ENCODE measurements at regions not wholly inside any gene's neighbourhood (a gene's known extent, or its start where the extent isn't known, plus 50 kb on each side); places are given as distances from the start of the nearest gene placed in this dataset.

DNA sequence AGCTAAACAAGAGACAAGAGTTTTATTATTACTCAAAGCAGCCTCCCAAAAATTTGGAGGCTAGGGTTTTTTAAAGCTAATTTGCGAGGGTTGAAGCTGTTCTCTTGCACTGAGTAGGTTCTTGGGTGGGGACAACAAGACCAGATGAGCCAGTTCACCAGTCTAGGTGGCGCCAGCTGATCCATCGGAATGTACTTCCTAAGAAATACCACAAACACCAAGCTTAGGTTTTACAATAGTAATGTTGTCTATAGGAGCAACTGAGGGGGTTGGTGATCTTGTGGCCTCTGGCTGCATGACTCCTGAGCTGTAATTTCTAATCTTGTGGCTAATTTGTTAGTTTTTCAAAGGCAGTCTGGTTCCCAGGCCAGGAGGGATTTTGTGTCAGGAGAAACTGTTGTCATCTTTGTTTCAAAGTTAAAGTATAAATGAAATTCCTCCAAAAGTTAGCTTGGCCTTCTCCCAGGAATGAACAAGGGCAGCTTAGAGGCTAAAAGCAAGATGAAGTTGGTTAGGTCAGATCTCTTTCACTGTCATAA is 130.6 kb downstream of the SLC7A11 start:
- TF ChIP-seq, protein P1, sequence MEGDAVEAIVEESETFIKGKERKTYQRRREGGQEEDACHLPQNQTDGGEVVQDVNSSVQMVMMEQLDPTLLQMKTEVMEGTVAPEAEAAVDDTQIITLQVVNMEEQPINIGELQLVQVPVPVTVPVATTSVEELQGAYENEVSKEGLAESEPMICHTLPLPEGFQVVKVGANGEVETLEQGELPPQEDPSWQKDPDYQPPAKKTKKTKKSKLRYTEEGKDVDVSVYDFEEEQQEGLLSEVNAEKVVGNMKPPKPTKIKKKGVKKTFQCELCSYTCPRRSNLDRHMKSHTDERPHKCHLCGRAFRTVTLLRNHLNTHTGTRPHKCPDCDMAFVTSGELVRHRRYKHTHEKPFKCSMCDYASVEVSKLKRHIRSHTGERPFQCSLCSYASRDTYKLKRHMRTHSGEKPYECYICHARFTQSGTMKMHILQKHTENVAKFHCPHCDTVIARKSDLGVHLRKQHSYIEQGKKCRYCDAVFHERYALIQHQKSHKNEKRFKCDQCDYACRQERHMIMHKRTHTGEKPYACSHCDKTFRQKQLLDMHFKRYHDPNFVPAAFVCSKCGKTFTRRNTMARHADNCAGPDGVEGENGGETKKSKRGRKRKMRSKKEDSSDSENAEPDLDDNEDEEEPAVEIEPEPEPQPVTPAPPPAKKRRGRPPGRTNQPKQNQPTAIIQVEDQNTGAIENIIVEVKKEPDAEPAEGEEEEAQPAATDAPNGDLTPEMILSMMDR (conservative IDR thresholded peaks at IDR 0.05; ENCODE audit: low read length) = no peak
- TF ChIP-seq EZH2phosphoT487 (IDR thresholded peaks at IDR 0.05; ENCODE audit: borderline replicate concordance, low read depth, low read length) = no peak
